Osteoblast (primary cell): ENCODE measurements at regions not wholly inside any gene's neighbourhood (a gene's known extent, or its start where the extent isn't known, plus 50 kb on each side); places are given as distances from the start of the nearest gene placed in this dataset.

Experiments
- DNase-seq: peaks from one replicate; pipeline ENCODE4 v3.0.0; 2011; ENCODE audit warnings: low spot score, mixed read lengths; ENCODE audit not compliant: insufficient read length; ENCODE audit errors: missing footprints
- H2AFZ ChIP-seq: 2 replicates; pipeline ENCODE4 v1.6.0; 2011; ENCODE audit warnings: mild to moderate bottlenecking, low read length
- H3K27ac ChIP-seq: 2 replicates; pipeline ENCODE4 v1.5.1; 2011; ENCODE audit warnings: mild to moderate bottlenecking, low read depth, low read length, moderate library complexity
- H3K27me3 ChIP-seq: 2 replicates; pipeline ENCODE4 v1.6.0; 2012; ENCODE audit warnings: mild to moderate bottlenecking, control low read depth, inconsistent platforms, low read length, moderate library complexity; ENCODE audit not compliant: insufficient read depth
- H3K36me3 ChIP-seq: 2 replicates; pipeline ENCODE4 v1.5.1; 2011; ENCODE audit warnings: mild to moderate bottlenecking, low read length, control low read depth, moderate library complexity; ENCODE audit not compliant: insufficient read depth
- H3K4me1 ChIP-seq: 2 replicates; pipeline ENCODE4 v1.5.1; 2011; ENCODE audit warnings: mild to moderate bottlenecking, low read length, control low read depth, moderate library complexity; ENCODE audit not compliant: insufficient read depth
- H3K4me2 ChIP-seq: 2 replicates; pipeline ENCODE4 v1.6.0; 2011; ENCODE audit warnings: mild to moderate bottlenecking, low read length; ENCODE audit not compliant: insufficient read depth
- H3K4me3 ChIP-seq: fragments of 200-600 bp; sonication (generic); 3 replicates; pipeline ENCODE4 v1.5.1; 2012; ENCODE audit warnings: mild to moderate bottlenecking, low read length, inconsistent platforms; ENCODE audit not compliant: insufficient read depth
- H3K79me2 ChIP-seq: 2 replicates; pipeline ENCODE4 v1.6.0; 2012; ENCODE audit warnings: mild to moderate bottlenecking, low read length, control low read depth, inconsistent platforms; ENCODE audit not compliant: insufficient read depth
- H3K9me3 ChIP-seq: 2 replicates; pipeline ENCODE4 v1.5.1; 2011; ENCODE audit warnings: low read depth, low read length, control low read depth
- H4K20me1 ChIP-seq: 2 replicates; pipeline ENCODE4 v1.6.0; 2012; ENCODE audit warnings: mild to moderate bottlenecking, low read length, control low read depth; ENCODE audit not compliant: insufficient read depth
- TF ChIP-seq, protein P1 (sequence below): IDR thresholded peaks from 2 replicates; pipeline ENCODE4 v1.5.1; 2011; ENCODE audit warnings: mild to moderate bottlenecking, low read depth, low read length, moderate library complexity; ENCODE audit errors: extremely low read depth

DNA sequence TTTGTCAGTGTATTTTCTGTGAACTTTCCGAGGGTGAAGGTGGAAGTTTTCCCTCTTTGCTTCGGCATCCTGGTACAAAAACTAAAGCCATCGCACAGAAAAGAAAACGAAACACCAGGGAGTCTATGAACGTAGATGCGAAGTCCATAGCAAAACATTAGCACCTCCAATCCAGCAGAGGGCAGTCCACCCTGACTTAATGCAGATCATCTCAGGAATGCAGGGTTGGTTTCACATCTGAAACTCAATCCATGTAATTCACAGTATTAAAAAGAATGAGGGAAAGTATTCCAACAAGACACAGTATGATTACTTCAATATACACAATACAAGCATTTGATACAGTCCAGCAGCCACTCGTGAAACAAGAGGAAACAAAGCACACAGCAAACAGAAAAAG lies 70.8 kb downstream of the RTP5 start:
- Histone ChIP-seq H3K4me3 (no peak overlapping the region), H2AFZ (no peak overlapping the region), H4K20me1 (no peaks in the 10 kb centered on the region), H3K79me2 (no peaks in the 10 kb centered on the region), H3K36me3 (no peaks in the 10 kb centered on the region), H3K4me1 (peaks cover 3% of the 10 kb centered on the region), H3K4me2 (no peak overlapping the region), H3K27ac (no peak overlapping the region), H3K9me3 (no peaks in the 10 kb centered on the region), H3K27me3 (peaks cover 6% of the 10 kb centered on the region)
- no peak for DNase-seq
- TF ChIP-seq, protein P1, sequence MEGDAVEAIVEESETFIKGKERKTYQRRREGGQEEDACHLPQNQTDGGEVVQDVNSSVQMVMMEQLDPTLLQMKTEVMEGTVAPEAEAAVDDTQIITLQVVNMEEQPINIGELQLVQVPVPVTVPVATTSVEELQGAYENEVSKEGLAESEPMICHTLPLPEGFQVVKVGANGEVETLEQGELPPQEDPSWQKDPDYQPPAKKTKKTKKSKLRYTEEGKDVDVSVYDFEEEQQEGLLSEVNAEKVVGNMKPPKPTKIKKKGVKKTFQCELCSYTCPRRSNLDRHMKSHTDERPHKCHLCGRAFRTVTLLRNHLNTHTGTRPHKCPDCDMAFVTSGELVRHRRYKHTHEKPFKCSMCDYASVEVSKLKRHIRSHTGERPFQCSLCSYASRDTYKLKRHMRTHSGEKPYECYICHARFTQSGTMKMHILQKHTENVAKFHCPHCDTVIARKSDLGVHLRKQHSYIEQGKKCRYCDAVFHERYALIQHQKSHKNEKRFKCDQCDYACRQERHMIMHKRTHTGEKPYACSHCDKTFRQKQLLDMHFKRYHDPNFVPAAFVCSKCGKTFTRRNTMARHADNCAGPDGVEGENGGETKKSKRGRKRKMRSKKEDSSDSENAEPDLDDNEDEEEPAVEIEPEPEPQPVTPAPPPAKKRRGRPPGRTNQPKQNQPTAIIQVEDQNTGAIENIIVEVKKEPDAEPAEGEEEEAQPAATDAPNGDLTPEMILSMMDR = peak; percentile 46

DNA sequence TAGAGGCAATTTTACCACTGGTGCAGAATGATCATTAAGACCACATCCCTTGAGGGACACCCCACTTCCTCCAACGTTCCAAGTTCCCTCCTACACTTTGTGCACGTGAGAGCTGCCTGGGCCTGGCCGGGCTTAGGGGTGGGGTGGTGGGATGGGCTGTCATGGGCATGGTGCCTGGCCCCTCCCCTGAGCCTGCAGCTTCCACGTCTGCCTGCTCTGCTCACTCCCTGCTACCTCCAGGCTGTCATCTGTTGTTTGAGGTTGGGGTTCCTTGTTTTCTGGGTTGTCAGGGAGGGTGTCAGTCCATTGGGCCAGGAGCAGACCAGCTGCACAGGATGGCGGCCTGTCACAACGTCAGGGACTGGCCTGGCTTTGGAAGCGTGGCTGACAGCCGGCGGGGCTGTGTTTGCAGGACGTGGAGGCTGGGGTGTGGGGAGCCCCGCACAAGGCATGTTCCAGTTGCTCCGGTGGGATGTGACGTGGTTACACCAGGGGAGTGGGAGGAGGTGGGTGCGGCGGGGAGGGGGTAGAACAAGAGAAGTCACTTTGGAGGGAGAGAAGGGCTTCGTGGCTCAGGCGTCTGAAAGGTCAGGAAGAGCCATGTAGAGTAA lies 72.3 kb downstream of the RTP5 start:
- Histone ChIP-seq H3K4me2 (no peak overlapping the region), H3K36me3 (no peaks in the 10 kb centered on the region), H2AFZ (no peak overlapping the region), H4K20me1 (no peaks in the 10 kb centered on the region), H3K79me2 (no peaks in the 10 kb centered on the region), H3K9me3 (no peaks in the 10 kb centered on the region), H3K4me1 (no peaks in the 10 kb centered on the region), H3K27me3 (peaks cover 6% of the 10 kb centered on the region), H3K27ac (no peak overlapping the region), H3K4me3 (no peak overlapping the region)
- DNase-seq = peak; percentile 45
- TF ChIP-seq, protein P1 = no peak

DNA sequence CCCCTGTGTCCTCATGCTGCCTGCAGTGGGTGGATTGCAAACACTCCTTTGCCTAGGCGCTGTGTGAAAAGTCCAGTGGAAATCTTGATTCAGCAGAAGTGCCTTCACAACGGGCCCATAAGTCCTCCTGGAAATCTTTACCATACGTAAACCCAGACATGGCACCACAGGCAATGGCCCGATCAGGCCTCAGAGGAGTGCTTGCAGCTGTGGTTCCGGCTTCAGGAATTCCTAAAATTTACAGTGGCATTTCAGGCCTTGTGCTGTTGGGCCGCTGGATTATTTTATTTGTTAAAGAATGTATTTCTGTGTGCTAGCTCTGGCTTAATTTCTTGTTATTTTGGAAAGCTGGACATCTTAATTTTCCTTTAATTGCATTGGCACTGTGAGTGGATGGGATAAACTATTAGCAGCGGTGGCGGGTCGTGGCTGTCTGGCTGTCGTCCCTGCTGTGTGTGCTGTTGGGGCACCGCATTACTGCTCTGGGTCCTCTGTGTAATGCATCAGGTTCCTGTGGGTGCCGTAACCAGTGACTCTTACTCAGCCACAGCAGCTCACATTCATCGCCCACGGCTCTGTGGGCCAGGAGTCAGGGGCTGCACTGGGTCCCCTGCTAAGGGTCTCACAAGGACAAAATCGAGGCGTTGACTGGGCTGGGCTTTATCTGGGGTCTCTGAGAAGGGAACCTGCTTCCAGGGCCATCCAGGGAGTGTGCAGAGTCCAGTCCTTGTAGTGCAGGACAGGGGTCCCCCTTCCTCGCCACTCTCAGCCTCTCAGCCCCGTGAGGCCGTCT lies 73.1 kb downstream of the RTP5 start:
- H3K27me3 ChIP-seq = peaks cover 6% of the 10 kb centered on the region
- H3K9me3 ChIP-seq = no peaks in the 10 kb centered on the region
- TF ChIP-seq, protein P1 = no peak
- no peak overlapping the region for H3K27ac ChIP-seq
- H4K20me1 ChIP-seq = no peaks in the 10 kb centered on the region
- no peaks in the 10 kb centered on the region for H3K4me1 ChIP-seq
- H3K4me2 ChIP-seq = no peak overlapping the region
- DNase-seq = peak; percentile 59
- no peak overlapping the region for H2AFZ ChIP-seq
- H3K79me2 ChIP-seq = no peaks in the 10 kb centered on the region
- no peaks in the 10 kb centered on the region for H3K36me3 ChIP-seq
- no peak overlapping the region for H3K4me3 ChIP-seq

- TF ChIP-seq, protein P1 = no peak
- Histone ChIP-seq H3K36me3 (no peaks in the 10 kb centered on the region), H3K4me2 (no peak overlapping the region), H3K4me3 (no peak overlapping the region), H3K27ac (no peak overlapping the region), H3K9me3 (no peaks in the 10 kb centered on the region), H4K20me1 (no peaks in the 10 kb centered on the region), H3K79me2 (no peaks in the 10 kb centered on the region), H3K4me1 (no peaks in the 10 kb centered on the region), H3K27me3 (peaks cover 6% of the 10 kb centered on the region), H2AFZ (no peak overlapping the region)
- peak; percentile 30 for DNase-seq
Observed at GRCh38 chr2:241943209-241943850, 73.8 kb downstream of the RTP5 start.
